HG02885 (cell line): ENCODE measurements at regions not wholly inside any gene's neighbourhood (a gene's known extent, or its start where the extent isn't known, plus 50 kb on each side); places are given as distances from the start of the nearest gene placed in this dataset.

Source experiments
- ATAC-seq: cut with Tn5 transposase; IDR thresholded peaks from one replicate; pipeline ENCODE4 v1.9.1; 2021; ENCODE audit warnings: mild to moderate bottlenecking; ENCODE audit not compliant: unreplicated experiment, poor library complexity

DNA sequence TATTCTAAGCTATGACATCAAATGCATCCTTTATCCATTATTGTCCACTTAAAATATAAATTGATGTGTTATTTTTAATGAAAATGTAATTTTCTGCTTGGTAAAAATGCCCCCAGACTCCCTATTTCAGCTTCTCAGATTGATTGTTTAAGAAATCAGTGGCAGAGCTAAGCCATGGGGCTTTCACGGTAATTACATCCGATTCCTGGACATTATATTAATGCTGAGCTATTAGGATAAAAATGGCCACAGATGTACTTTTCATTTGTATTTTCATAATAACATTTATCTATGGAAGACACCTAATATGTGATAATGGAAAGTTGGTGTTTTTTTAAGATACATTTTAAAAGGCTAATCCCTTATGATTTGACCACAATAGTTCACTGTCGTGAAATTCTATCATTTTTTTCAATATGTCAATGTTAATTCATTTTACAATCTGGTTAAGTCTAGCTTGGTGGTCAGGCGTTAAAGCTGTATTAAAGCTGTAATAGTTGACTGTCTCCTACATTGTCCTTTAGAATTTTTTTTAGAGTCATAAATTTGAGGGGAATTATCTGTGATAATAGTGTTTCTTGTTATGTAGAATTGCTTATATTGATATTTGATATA lies 229.0 kb upstream of the UBE2E3 start:
- no peak for ATAC-seq

DNA sequence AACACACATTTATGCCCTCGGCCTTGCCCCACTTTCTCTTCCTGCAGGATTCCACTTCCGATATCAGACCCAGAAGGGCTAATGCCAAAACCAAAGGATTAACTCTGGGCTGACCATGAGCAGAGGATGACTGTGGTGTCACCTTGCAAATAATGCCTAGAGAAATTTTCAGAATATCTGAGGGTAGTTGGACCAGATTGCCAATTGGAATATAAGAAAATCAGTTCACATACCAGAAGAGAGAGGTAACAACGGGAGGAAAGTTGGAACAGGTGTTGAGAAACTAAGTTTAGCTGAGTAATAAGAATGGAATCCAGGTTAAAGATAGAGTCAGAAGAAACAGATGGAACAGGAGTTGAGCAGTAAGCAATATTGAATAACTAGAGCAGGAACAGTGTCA lies 232.7 kb upstream of the UBE2E3 start:
- no peak for ATAC-seq

DNA sequence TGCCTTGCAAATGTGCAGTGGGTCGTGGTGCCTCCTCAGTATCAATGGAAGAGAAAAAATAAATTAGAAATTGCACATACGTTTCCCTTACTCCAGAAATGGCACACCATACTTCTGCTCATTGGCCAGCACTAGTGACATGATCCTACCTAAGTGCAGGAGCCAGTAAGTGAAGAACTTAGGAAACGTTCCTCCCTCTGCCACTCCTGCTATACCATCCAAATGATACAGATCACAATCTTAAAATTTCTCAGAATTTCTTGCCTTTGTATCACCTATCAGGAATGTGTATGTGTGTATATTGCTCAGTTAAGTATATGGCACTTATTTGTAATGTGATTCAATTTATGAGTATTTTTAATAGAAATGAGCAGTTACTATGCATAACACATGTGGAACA lies 237.0 kb upstream of the UBE2E3 start:
- ATAC-seq, result no peak

DNA sequence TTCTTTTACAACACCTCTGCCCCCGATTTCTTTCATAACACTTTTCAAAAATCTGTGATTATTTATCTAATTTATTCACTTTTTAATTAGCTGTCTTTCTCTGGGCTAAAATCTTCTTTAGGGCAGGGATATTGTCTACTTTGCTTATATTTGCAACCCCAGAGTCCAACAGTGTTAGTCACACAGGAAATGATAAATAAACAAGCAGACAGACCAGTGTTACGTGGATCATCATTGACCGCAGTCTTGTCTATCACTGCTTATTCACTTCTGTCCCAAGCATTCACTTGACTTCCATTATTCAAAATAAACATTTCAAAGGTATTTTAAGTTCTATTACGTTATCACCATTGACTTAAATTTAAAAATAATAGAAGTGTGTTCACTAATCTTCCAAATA lies 237.6 kb upstream of the UBE2E3 start:
- ATAC-seq, result no peak

DNA sequence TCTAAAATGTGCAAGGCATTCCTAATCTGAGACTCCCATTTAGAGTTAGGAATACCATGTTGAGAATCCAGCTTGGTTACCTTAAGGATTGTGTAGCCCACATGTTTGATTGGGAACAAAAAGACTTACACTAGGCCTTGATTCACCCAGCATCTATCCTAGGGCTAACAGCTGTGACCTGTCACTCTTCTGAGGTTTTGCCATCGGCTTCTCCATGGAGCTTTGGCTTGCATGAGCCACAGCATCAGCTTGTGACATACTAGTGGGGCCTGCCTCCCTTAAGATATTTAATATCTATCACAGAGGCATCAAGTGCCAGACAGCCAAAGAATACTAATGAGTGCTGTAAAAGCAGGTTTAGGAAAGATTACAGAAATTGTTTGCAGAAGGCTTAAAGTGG lies 241.3 kb upstream of the UBE2E3 start:
- no peak for ATAC-seq

DNA sequence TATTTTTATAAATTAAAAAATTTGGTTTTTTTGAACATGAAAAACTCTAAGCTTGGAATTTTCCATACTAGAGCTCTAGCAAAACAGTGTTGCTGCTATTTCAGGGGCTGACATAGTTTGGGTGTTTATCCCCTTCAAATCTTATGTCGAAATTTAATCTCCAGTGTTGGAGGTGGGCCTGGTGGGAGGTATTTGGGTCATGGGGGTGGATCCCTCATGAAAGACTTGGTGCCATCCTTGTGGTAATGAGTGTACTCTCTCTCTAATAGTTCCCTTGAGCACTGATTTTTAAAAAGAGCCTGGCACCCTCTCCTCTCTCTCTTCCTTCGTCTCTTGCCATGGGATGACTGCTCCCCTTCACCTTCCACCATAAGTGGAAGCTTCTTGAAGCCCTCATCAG lies 244.6 kb upstream of the UBE2E3 start:
- no peak for ATAC-seq

DNA sequence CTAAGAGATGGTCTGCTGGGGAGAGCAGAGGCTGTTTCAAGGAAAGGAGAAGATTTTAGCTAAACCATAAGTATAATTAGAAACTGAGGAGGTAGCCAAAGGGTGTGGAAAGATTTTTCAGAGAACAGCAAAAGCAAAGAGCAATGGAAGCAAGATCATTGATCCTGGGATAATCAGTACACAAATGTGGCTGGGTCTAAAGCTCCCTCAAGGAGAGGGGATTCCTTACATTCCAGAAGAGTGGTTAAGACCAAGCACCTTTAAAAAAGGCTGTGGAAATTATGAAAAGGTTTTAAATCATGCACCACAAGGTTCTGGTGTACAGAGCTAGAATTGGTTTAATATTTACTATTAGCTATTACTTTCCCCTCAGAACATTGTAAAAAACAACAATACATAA lies 246.0 kb upstream of the UBE2E3 start:
- ATAC-seq, result no peak

DNA sequence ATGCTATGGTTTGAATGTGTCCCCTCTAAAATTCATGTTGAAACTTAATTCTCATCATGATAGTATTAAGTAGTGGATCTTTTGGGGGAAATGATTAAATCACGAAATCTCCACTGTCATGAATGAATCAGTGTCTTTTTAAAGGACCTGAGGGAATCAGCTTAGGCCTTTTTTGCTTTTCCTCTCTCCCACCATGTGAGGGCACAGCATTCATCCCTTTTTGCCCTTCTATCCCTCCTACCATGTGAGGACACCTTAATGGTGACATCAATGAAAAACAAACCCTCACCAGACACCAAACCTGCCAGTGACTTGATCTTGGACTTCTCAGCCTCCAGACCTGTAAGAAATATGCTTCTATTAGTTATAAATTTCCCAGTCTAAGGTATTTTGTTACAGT lies 247.1 kb upstream of the UBE2E3 start:
- no peak for ATAC-seq

DNA sequence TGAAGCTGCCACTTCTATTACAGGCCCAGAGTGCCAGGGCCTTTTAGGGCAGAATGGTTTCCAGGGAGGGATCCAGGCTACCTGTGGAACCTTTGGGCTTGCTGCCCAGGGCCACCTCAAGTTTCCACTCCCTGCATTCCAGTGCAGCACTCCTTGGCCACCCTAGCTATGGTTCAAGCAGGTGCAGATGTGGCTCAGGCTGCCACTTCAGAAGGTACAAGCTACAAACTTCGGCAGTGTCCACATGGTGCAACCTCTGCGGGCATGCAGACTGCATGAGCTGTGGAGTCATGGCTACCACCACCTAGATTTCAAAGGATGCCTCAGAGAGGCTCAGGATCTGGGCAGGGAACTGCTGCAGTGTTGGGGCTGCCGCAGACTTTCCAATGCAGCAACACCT lies 248.1 kb upstream of the UBE2E3 start:
- ATAC-seq, result no peak

DNA sequence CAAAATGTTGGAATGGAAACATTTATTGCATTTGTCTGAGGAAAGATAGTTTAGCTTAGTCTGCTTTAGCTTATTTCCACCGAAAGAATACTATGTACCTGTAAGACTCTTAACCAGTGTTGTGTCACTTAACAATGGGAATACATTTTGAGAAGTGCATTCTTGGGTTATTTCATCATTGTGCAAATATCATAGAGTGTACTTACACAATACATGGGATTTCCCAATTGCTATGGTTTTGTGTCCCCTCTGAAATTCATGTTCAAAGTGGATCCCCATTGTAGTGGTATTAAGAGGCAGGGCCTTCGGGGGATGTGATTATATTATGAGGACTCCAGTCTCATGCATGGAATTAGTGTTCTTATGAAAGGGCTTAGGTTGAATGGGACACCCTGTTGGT lies 249.4 kb upstream of the UBE2E3 start:
- no peak for ATAC-seq

DNA sequence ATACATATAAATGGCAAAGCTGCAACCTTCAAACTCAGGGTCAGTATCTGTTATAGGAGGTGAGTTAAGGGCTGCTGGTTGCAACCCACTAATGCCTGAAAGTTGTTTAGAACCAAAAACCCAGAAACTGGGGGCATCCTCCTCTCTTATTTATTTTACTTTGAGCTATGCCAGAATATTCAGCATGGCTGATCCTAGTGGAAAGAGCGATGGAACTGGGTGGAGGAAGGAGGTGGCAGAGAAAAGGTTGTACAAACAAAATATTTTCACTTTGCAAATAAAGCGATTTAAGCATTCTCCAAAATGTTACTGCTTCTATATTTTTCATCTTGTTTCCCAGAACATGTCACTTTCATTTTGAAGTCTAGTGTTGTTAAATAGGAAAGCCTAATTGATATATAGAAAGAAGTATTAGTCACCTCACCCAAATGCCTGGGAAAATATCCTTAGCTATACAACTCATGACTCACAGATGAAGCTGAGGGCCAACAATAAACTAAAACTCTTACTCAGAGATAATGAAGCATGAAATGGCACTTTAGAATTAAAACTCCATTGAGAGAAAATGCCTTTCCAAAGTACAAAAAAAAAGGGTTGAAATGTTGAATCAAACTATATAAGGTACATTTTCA lies 251.4 kb upstream of the UBE2E3 start:
- no peak for ATAC-seq

DNA sequence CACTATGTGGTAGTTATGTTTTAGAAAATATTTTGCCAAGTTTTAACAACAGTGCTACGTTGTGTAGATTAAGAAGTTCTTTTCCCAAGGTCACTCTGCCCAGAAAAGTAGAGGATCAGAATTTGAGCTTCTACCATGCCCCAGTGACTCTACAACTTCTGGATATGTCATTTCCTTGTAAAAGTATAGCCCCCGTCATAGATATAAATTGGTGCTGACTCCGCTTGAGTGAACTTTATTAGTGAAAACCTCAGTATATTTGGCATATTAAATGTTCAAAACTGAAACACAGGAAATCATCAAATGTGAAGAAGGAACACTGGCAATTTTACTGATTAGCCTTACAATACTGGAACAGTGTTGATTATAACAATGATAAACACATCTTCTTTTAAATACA lies 256.7 kb upstream of the UBE2E3 start:
- no peak for ATAC-seq

DNA sequence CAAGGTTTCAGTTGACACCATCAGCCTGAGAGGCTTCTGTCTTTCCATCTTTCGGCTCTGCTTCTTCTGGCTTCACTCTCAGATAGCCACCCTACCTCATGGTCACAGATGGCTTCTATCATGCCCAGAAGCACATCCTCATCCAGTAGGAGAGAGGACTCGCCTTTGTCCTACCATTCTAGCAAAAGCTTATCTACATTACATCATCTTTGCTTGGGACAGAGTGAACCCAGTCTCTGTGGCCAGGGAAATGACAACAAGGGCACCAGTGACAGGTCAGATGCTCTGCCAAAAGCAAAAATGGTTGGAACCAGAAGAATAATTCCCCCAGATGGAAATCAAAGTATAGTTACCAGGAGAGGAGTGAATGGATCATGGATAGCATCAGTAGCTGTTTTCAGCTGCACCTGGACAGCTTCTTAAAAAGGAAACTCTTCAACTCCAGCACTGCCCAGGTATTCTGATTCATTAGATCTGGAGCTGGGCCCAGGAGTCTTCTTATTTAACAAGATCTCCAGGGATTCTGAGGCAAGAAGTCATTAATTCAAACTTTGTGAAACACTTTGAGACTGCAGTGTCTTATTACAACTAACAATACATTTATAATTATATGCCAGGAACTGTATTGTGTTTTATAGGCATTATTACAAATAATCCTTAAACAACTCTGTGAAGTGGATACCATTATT lies 257.7 kb upstream of the UBE2E3 start:
- no peak for ATAC-seq

DNA sequence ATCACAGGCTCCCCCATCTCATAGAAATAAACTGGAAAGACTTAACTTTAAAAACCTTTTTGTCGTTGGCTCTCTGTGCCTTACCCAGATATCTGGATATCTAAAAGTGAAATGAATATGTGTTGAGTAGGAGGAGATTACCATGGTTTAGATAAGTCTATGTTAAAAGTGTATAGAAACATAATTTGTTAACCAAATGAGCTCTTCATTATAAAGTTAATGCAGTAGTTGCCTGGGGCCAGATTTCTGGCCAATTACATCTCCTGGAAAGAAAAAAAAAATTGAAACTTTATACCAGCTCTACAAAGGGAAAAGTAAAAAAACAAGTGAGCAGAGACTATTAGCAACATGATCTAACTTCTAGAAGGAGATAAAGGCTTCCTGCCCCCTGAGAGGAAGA lies 259.6 kb upstream of the UBE2E3 start:
- no peak for ATAC-seq

DNA sequence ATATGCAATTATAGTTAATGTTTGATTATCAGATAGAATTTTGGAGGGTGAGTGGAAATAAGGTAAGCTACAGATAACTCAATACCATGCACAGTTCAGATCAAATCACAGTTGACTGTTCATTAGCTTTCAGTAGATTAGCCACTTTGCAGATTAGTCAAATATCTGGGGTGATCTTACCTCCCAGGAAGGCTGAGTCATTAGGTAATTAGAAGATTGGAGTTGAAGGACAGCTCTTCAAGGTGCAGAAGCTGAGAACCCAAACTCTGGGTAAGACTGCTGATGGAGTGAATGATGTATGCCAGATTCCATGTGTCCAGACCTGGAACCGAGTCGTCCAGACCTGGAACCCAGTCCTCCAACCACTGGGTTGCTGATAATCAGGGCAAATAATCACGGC lies 262.8 kb upstream of the UBE2E3 start:
- no peak for ATAC-seq

DNA sequence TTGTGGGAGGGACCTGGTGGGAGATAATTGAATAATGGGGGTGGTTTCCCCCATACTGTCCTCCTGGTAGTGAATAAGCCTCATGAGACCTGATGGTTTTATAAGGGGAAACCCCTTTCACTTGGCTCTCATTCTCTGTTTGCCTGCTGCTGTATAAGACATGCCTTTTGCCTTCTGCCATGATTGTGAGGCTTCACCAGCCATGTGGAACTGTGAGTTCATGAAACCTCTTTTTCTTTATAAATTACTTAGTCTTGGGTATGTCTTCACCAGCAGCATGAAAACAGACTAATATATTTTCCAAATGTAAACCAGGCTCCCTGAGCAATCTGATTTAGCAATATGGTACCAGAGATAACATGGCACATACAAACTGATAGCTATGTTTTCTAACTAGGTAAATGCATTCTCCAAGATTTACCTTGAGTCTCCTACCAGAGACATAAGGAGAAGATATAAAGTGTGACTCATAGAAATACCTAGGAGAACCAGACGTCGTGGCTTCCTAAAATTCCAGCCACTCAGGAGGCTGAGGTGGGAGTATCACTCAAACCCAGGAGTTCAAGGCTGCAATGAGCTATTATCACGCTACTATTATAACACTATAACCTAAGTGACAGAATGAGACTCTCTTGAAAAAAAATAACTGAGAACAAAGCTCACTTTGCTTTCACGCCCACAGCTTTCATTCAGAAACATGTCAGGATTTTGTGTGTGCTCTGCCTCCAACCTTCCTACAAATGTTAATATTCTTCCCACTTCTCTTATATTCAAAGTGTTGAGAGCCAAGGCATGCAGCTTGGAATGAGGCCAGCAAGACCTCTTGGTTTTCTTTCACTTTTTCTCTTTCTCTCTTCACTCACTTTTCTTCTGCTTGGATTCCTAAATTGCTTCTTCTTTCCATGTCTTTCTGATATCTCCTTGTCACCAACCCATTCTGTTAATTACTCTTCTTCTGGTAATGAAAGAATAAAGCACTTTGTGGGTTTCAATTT lies 263.9 kb upstream of the UBE2E3 start:
- ATAC-seq, result no peak

DNA sequence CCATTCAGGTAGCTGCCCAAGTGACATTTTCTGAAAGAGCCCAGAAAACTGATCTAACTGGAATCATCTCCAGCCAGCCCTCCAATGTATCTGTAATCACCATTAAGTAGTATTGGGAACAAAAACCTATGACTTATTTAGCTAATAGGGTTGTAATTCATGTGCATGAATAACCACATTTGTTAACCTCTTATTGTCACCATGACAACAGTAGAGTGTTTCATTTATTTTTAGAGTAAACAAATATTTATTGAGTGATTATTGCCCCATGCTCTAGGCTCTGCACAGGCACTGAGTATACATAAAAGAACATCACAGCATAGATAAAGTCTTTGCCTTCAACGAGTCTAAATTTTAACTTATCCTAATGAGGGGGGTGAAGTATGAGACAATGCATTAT lies 265.4 kb upstream of the UBE2E3 start:
- ATAC-seq, result no peak

DNA sequence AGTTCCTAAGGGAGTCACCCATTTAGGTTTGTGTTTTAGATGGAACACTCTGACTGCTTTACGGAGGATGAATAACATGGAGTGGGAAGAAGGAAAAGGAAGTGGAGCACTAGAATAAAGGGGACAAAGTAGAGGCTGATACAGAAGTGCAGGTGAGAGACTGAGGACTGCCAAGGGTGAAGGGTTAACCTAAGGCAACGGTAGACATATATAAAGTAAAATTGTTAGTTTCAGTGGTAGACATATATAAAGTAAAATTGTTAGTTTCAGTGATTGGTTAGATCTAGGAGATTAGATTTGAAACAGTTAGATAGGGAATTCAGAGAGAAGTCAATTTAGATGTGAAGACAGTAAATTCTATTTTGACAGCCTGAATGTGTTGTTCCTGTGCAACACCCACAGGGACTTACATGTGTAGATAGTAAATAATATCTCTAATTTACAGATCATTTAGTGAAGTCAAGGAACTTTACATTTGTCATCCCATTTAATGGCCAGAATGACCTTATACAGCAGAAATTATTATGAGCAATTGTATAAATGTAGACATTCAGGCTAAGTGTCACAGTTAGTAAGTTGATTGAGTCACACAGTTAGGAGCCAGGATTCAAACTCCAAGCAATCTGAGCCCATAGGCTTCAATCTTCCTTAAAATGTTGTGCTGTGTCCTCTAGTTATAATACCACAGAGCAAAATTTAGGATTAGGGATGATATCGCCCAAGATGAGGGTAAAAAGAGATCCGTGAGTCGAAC lies 270.8 kb upstream of the UBE2E3 start:
- no peak for ATAC-seq

DNA sequence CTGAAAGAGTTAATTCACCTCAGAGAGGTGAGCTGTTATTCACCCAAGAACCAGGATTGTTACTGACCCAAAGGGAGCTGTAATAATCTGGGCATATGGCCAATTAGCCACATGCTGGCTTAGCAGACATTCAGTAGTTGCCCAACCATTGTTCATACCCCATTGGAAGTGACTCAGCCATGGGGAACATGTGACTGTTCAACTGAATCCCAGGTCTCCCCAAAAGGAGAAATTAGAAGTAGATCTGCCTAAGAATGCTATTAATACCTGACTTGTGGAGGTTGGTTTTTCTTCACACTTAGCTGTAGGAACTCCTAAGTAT lies 272.6 kb upstream of the UBE2E3 start:
- no peak for ATAC-seq

DNA sequence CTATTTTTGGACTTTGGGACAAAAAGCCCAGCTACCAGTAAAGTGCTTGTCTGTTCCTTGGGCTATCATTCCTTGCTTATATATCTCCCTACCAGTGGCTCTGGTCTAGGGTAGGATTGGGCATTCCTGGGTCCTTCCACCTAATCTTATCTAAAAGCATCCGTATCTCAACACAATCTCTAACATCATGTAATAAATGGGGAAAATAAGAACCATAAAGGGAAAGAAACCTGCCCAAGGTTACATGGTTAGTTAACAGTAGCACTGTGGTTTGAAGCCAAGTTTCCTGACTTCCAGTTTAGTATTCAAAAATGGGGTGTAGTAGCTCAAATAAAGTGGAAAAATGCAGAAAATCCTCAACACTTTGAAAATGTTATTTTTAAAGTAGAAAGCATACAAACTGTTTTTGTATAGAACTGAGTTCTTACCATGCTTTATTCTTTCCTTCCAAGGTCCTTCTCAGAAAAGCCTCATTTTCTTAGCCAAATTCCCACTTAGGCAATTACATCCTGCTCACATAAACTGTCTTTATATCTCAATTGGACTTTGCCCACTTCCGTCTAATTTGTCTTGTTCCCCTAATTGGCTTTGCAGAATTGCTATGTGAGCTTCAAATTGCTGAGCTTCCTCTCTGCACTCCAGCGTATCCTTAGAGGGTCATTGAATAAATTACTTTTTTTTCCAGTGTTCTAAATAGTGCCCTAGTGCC lies 273.1 kb upstream of the UBE2E3 start:
- no peak for ATAC-seq
